ENCODE measurements at regions not wholly inside any gene's neighbourhood (a gene's known extent, or its start where the extent isn't known, plus 50 kb on each side); places are given as distances from the start of the nearest gene placed in this dataset.

DNA sequence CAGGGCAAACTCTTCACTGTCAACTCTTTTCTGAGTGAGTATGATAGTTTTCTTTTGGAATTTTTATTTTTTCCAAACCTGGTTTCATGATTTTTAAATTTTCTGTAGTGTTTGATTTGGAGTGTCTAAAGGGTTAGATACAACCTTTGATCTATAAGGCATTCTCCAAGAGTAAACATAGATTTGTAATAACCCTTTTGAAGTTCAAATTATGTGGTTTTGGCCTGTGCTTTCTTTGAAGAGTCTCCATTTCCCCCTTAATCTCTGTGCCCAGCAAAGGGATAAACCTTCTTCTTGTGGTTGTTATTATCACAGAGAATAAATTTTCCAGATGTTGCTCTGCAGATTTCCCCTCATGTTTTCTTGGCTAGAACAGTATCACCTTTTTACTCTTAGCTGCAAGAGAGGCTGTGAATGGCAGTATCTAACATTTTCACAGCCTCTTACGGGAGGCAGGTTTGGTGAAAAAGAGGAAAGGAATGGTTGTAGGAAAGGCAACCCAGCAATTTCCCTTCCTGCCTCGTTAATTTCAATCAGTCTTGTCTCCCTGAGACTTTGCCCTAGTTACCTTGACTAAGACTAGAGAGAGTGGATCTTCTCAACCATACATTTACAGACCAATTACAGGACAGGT is 83.3 kb upstream of the AKIRIN2 start:
- TF ChIP-seq CTCF (IDR thresholded peaks at IDR 0.05), result no peak

DNA sequence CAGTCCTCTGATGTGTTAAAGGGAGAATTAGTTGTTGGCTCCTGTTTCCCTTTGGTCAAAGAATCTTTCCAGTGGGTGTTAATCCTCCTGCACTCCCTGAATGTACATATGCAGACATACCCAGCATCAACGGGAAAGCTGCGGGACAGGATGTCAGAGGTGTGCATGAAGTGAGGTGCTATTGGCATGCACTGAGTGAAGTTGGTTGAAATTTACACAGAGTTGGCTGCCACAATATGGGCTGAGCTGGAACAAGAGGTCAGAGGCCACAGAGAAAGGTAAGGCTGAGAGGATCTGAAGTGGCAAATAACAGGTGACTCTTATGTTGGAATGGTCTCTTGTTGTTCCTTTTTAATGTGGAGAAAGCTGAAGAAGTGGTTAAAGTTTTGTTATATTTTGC is 82.7 kb upstream of the AKIRIN2 start:
- TF ChIP-seq CTCF (IDR thresholded peaks at IDR 0.05), result no peak

GRCh38 chr6:87784051-87784450 is 82.0 kb upstream of the AKIRIN2 start:
- TF ChIP-seq CTCF (IDR thresholded peaks at IDR 0.05), result no peak

DNA sequence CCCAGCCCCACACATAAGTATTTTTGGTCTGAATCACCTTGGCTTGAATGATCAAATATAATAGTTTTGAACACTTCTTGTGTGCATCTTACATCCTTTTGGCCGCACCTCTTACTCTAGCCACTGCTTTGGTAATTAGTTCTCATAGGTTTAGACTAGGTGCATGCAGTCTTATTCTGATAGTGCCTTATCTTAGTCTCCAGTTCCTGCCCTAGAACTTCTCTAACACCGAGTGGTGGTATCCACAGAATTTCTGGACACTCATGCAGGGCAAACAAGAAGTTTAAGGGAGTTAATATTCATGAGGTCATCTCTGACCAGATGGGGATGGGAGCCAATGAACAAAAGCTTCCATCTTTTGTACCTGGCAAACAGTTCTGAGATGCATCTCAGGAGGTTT is 77.5 kb upstream of the AKIRIN2 start:
- TF ChIP-seq CTCF (IDR thresholded peaks at IDR 0.05), result no peak

- TF ChIP-seq CTCF (IDR thresholded peaks at IDR 0.05), result no peak
These were observed 70.8 kb upstream of the AKIRIN2 start for GRCh38 chr6:87772597-87773530.

DNA sequence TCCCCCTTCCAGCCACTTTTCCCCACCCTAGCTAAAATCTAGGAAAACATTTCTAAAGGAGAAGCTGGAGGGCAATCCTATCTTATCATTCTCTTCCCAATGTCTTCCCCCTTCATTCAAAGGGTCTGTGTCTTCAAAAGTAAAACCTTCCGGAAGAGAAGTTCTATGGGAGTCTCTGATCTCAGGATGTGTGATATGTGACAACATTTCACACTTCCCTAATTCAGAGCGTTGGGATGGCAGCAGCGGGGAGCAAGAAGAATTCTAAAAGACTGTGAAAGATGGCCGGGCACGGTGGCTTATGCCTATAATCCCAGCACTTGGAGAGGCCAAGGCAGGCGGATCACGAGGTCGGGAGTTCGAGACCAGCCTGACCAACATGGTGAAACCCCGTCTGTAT is 65.4 kb upstream of the AKIRIN2 start:
- no peak for TF ChIP-seq CTCF (IDR thresholded peaks at IDR 0.05)

GRCh38 chr6:87766211-87766610 is 64.2 kb upstream of the AKIRIN2 start:
- no peak for TF ChIP-seq CTCF (IDR thresholded peaks at IDR 0.05)

Measured in LNCAP (cell line).